OCI-M1 (cell line): ENCODE measurements at regions not wholly inside any gene's neighbourhood (a gene's known extent, or its start where the extent isn't known, plus 50 kb on each side); places are given as distances from the start of the nearest gene placed in this dataset.
A peak's percentile ranks its signal among the peaks of the same experiment; 100 is the strongest.

Source experiments
- DNase-seq: peaks from one replicate; lab custom pipeline; 2025; lab: John Stamatoyannopoulos, UW

- no peak for DNase-seq
Observed at GRCh38 chr9:105828171-105828570, 133.8 kb downstream of the TMEM38B start.

- DNase-seq = no peak
Observed at GRCh38 chr9:105828596-105829213, 134.4 kb downstream of the TMEM38B start.

- no peak for DNase-seq
Observed at GRCh38 chr9:105830461-105830860, 136.1 kb downstream of the TMEM38B start.

- DNase-seq = no peak
Observed at GRCh38 chr9:105832096-105832710, 137.9 kb downstream of the TMEM38B start.

- no peak for DNase-seq
Observed at GRCh38 chr9:105833271-105833975, 139.1 kb downstream of the TMEM38B start.

GRCh38 chr9:105834404-105834803 lies 140.1 kb downstream of the TMEM38B start:
- DNase-seq = no peak

- no peak for DNase-seq
Observed at GRCh38 chr9:105835721-105836120, 141.4 kb downstream of the TMEM38B start.

GRCh38 chr9:105836936-105837660 lies 142.8 kb downstream of the TMEM38B start:
- no peak for DNase-seq

GRCh38 chr9:105841562-105841961 lies 147.2 kb downstream of the TMEM38B start:
- no peak for DNase-seq

GRCh38 chr9:105842023-105842644 lies 147.8 kb downstream of the TMEM38B start:
- DNase-seq = peak; percentile 77

GRCh38 chr9:105846825-105847224 lies 152.5 kb downstream of the TMEM38B start:
- no peak for DNase-seq

GRCh38 chr9:105850852-105851500 lies 156.6 kb downstream of the TMEM38B start:
- DNase-seq = no peak

- DNase-seq = no peak
Observed at GRCh38 chr9:105854026-105854782, 159.9 kb downstream of the TMEM38B start.

GRCh38 chr9:105854783-105855724 lies 160.7 kb downstream of the TMEM38B start:
- DNase-seq = no peak

- no peak for DNase-seq
Observed at GRCh38 chr9:105855987-105856386, 161.6 kb downstream of the TMEM38B start.

GRCh38 chr9:105858006-105858690 lies 163.8 kb downstream of the TMEM38B start:
- no peak for DNase-seq

- DNase-seq = peak; percentile 42
Observed at GRCh38 chr9:105858877-105859276, 164.5 kb downstream of the TMEM38B start.

- DNase-seq = peak; percentile 85
Observed at GRCh38 chr9:105859428-105860091, 165.2 kb downstream of the TMEM38B start.

GRCh38 chr9:105860516-105860915 lies 166.2 kb downstream of the TMEM38B start:
- peak; percentile 78 for DNase-seq
